Adipocyte (in vitro differentiated cells): ENCODE measurements at regions not wholly inside any gene's neighbourhood (a gene's known extent, or its start where the extent isn't known, plus 50 kb on each side); places are given as distances from the start of the nearest gene placed in this dataset.

ENCODE experiments used
- DNase-seq: peaks from one replicate; pipeline ENCODE4 v3.0.0-alpha.2; 2015; ENCODE audit warnings: low read depth
- H3K27me3 ChIP-seq: replicated peaks from 2 replicates; pipeline ENCODE4 v1.7.0; 2013; ENCODE audit warnings: mild to moderate bottlenecking, low read length, moderate library complexity; ENCODE audit not compliant: control insufficient read depth, insufficient read depth
- H3K36me3 ChIP-seq: 2 replicates; pipeline ENCODE4 v1.7.0; 2013; ENCODE audit warnings: low read length, mild to moderate bottlenecking, moderate library complexity; ENCODE audit not compliant: control insufficient read depth, insufficient read depth, severe bottlenecking
- H3K4me1 ChIP-seq: 2 replicates; pipeline ENCODE4 v1.7.0; 2013; ENCODE audit warnings: mild to moderate bottlenecking, low read length, moderate library complexity; ENCODE audit not compliant: control insufficient read depth, insufficient read depth
- H3K4me3 ChIP-seq: 2 replicates; pipeline ENCODE4 v1.7.0; 2013; ENCODE audit warnings: mild to moderate bottlenecking, low read length, moderate library complexity
- H3K9ac ChIP-seq: 2 replicates; pipeline ENCODE4 v1.7.0; 2013; ENCODE audit warnings: mild to moderate bottlenecking, low read length, moderate library complexity
- H3K9me3 ChIP-seq: 2 replicates; pipeline ENCODE4 v1.7.0; 2013; ENCODE audit warnings: mild to moderate bottlenecking, low read length, moderate library complexity; ENCODE audit not compliant: control insufficient read depth

- Histone ChIP-seq H3K4me3 (no peak overlapping the region), H3K9ac (no peak overlapping the region)
- no peak for DNase-seq
These were observed 83.6 kb upstream of the EPHB3 start for GRCh38 chr3:184477940-184478339.

GRCh38 chr3:184479426-184480126 lies 82.0 kb upstream of the EPHB3 start:
- Histone ChIP-seq H3K4me1 (no peaks in the 10 kb centered on the region), H3K4me3 (no peak overlapping the region), H3K36me3 (no peaks in the 10 kb centered on the region), H3K27me3 (peaks cover 8% of the 10 kb centered on the region), H3K9me3 (peaks cover 3% of the 10 kb centered on the region), H3K9ac (no peak overlapping the region)
- DNase-seq, result no peak

More at GRCh38 chr3:184477940-184478339, 83.6 kb upstream of the EPHB3 start:
- Histone ChIP-seq H3K9me3 (peaks cover 3% of the 10 kb centered on the region), H3K27me3 (peaks cover 8% of the 10 kb centered on the region), H3K4me1 (no peaks in the 10 kb centered on the region), H3K36me3 (no peaks in the 10 kb centered on the region)

GRCh38 chr3:184480831-184481230 lies 80.8 kb upstream of the EPHB3 start:
- Histone ChIP-seq H3K27me3 (no peaks in the 10 kb centered on the region), H3K9me3 (peaks cover 3% of the 10 kb centered on the region), H3K9ac (no peak overlapping the region), H3K4me3 (no peak overlapping the region), H3K4me1 (peaks cover 3% of the 10 kb centered on the region), H3K36me3 (no peaks in the 10 kb centered on the region)
- DNase-seq, result no peak

GRCh38 chr3:184481984-184482671 lies 79.5 kb upstream of the EPHB3 start:
- Histone ChIP-seq H3K4me1 (peaks cover 3% of the 10 kb centered on the region), H3K4me3 (no peak overlapping the region), H3K36me3 (no peaks in the 10 kb centered on the region), H3K27me3 (no peaks in the 10 kb centered on the region), H3K9ac (no peak overlapping the region), H3K9me3 (peaks cover 3% of the 10 kb centered on the region)
- no peak for DNase-seq

- no peaks in the 10 kb centered on the region for H3K9me3 ChIP-seq
- H3K27me3 ChIP-seq, result peaks cover 18% of the 10 kb centered on the region
These were observed 76.3 kb upstream of the EPHB3 start for GRCh38 chr3:184485241-184485640.

GRCh38 chr3:184485906-184486305 lies 75.7 kb upstream of the EPHB3 start:
- no peak for DNase-seq
- no peaks in the 10 kb centered on the region for H3K9me3 ChIP-seq
- peaks cover 3% of the 10 kb centered on the region for H3K4me1 ChIP-seq
- peaks cover 25% of the 10 kb centered on the region for H3K27me3 ChIP-seq
- H3K9ac ChIP-seq, result no peak overlapping the region
- H3K4me3 ChIP-seq, result no peak overlapping the region
- no peaks in the 10 kb centered on the region for H3K36me3 ChIP-seq

More at GRCh38 chr3:184485241-184485640, 76.3 kb upstream of the EPHB3 start:
- H3K9ac ChIP-seq, result no peak overlapping the region
- no peaks in the 10 kb centered on the region for H3K36me3 ChIP-seq
- peaks cover 3% of the 10 kb centered on the region for H3K4me1 ChIP-seq
- DNase-seq, result peak; percentile 33
- H3K4me3 ChIP-seq, result no peak overlapping the region

- peaks cover 3% of the 10 kb centered on the region for H3K4me1 ChIP-seq
- H3K36me3 ChIP-seq, result no peaks in the 10 kb centered on the region
- no peak overlapping the region for H3K9ac ChIP-seq
- H3K27me3 ChIP-seq, result peaks cover 32% of the 10 kb centered on the region
- no peaks in the 10 kb centered on the region for H3K9me3 ChIP-seq
- peak; percentile 18 for DNase-seq
- H3K4me3 ChIP-seq, result no peak overlapping the region
These were observed 75.0 kb upstream of the EPHB3 start for GRCh38 chr3:184486614-184487013.

GRCh38 chr3:184488577-184488976 lies 73.0 kb upstream of the EPHB3 start:
- DNase-seq, result no peak
- H3K9ac ChIP-seq, result no peak overlapping the region
- peaks cover 3% of the 10 kb centered on the region for H3K4me1 ChIP-seq
- H3K4me3 ChIP-seq, result no peak overlapping the region
- H3K9me3 ChIP-seq, result no peaks in the 10 kb centered on the region
- peaks cover 44% of the 10 kb centered on the region for H3K27me3 ChIP-seq
- H3K36me3 ChIP-seq, result no peaks in the 10 kb centered on the region

- H3K27me3 ChIP-seq, result peaks cover 52% of the 10 kb centered on the region
These were observed 72.2 kb upstream of the EPHB3 start for GRCh38 chr3:184489268-184489841.

GRCh38 chr3:184491011-184491576 lies 70.5 kb upstream of the EPHB3 start:
- H3K4me1 ChIP-seq, result no peaks in the 10 kb centered on the region
- no peak overlapping the region for H3K9ac ChIP-seq
- peaks cover 53% of the 10 kb centered on the region for H3K27me3 ChIP-seq
- H3K36me3 ChIP-seq, result no peaks in the 10 kb centered on the region
- no peak for DNase-seq
- H3K4me3 ChIP-seq, result no peak overlapping the region
- H3K9me3 ChIP-seq, result no peaks in the 10 kb centered on the region

More at GRCh38 chr3:184489268-184489841, 72.2 kb upstream of the EPHB3 start:
- Histone ChIP-seq H3K36me3 (no peaks in the 10 kb centered on the region), H3K9ac (no peak overlapping the region), H3K9me3 (no peaks in the 10 kb centered on the region), H3K4me3 (no peak overlapping the region), H3K4me1 (peaks cover 3% of the 10 kb centered on the region)
- DNase-seq, result no peak
